ENCODE measurements at regions not wholly inside any gene's neighbourhood (a gene's known extent, or its start where the extent isn't known, plus 50 kb on each side); places are given as distances from the start of the nearest gene placed in this dataset.

GRCh38 chr3:86381247-86381646 lies 609.7 kb downstream of the VGLL3 start:
- no peak overlapping the region for H2BK20ac ChIP-seq (ENCODE audit: low read depth, low read length)
- H2BK5ac ChIP-seq (ENCODE audit: low read depth, low read length, poor library complexity, severe bottlenecking), result no peak overlapping the region
- no peaks in the 10 kb centered on the region for H3K9me3 ChIP-seq (ENCODE audit: control insufficient read depth, insufficient read depth, low read length)
- in situ Hi-C loops (cut with MboI; ENCODE audit: low sequenced_read_pairs) (no loop called here), dilution Hi-C loops (cut with HindIII; ENCODE audit: low sequenced_read_pairs, unreplicated experiment) (no loop called here), intact Hi-C loops (cut with micrococcal nuclease) (no loop called here)
- no peak overlapping the region for H3K56ac ChIP-seq (ENCODE audit: extremely low read depth, insufficient read depth, low read length)
- H4K5ac ChIP-seq (ENCODE audit: low read depth, low read length), result no peak overlapping the region
- DNase-seq (no peak), ATAC-seq (ENCODE audit: low read depth) (no peak)
- no peak overlapping the region for H2AK5ac ChIP-seq (ENCODE audit: low read depth, low read length)
- no peak overlapping the region for H2AK9ac ChIP-seq (replicated peaks; ENCODE audit: low read depth, low read length, poor library complexity)
- POLR2A ChIA-PET (ENCODE audit: unreplicated experiment), result no interaction called here
- TF ChIP-seq CTCF (conservative IDR thresholded peaks at IDR 0.05; ENCODE audit: low read depth, low read length) (no peak), NFE2L2 (IDR thresholded peaks at IDR 0.05; ENCODE audit: low read depth, low read length) (no peak), CEBPB (IDR thresholded peaks at IDR 0.05; ENCODE audit: low read depth, low read length) (no peak), MAFK (IDR thresholded peaks at IDR 0.05; ENCODE audit: low read depth, low read length) (no peak), RCOR1 (IDR thresholded peaks at IDR 0.05; ENCODE audit: insufficient replicate concordance, low read length) (no peak), POLR2A (IDR thresholded peaks at IDR 0.05; ENCODE audit: low read depth, low read length) (no peak), RFX5 (IDR thresholded peaks at IDR 0.05; ENCODE audit: low read depth, low read length) (no peak), FOS (IDR thresholded peaks at IDR 0.05; ENCODE audit: low read depth, low read length) (no peak), CHD1 (IDR thresholded peaks at IDR 0.05; ENCODE audit: low read depth, low read length) (no peak), SMC3 (IDR thresholded peaks at IDR 0.05; ENCODE audit: low read depth, low read length) (no peak), RAD21 (IDR thresholded peaks at IDR 0.05; ENCODE audit: low read length) (no peak), BHLHE40 (IDR thresholded peaks at IDR 0.05; ENCODE audit: low read depth, low read length) (no peak), MAZ (IDR thresholded peaks at IDR 0.05; ENCODE audit: borderline replicate concordance, low read depth, low read length) (no peak), MXI1 (IDR thresholded peaks at IDR 0.05; ENCODE audit: borderline replicate concordance, low read depth, low read length) (no peak)
- TF ChIP-seq, protein P1, sequence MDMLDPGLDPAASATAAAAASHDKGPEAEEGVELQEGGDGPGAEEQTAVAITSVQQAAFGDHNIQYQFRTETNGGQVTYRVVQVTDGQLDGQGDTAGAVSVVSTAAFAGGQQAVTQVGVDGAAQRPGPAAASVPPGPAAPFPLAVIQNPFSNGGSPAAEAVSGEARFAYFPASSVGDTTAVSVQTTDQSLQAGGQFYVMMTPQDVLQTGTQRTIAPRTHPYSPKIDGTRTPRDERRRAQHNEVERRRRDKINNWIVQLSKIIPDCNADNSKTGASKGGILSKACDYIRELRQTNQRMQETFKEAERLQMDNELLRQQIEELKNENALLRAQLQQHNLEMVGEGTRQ (IDR thresholded peaks at IDR 0.05; ENCODE audit: low read depth, low read length), result no peak
- TF ChIP-seq, protein P2, sequence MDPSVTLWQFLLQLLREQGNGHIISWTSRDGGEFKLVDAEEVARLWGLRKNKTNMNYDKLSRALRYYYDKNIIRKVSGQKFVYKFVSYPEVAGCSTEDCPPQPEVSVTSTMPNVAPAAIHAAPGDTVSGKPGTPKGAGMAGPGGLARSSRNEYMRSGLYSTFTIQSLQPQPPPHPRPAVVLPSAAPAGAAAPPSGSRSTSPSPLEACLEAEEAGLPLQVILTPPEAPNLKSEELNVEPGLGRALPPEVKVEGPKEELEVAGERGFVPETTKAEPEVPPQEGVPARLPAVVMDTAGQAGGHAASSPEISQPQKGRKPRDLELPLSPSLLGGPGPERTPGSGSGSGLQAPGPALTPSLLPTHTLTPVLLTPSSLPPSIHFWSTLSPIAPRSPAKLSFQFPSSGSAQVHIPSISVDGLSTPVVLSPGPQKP (IDR thresholded peaks at IDR 0.05; ENCODE audit: borderline replicate concordance, low read depth, low read length), result no peak
- no peak overlapping the region for H3K27ac ChIP-seq (ENCODE audit: insufficient read depth, low read length)
- H3K4me1 ChIP-seq (ENCODE audit: control insufficient read depth, insufficient read depth, low read length), result no peaks in the 10 kb centered on the region
- no peaks in the 10 kb centered on the region for H3K9me1 ChIP-seq (ENCODE audit: insufficient read depth, low read length)
- no peaks in the 10 kb centered on the region for H3K36me3 ChIP-seq (ENCODE audit: control insufficient read depth, insufficient read depth, low read length)
- no peak overlapping the region for H3K23ac ChIP-seq (ENCODE audit: low read depth, low read length)
- no CpG with 5 or more reads among the region's 2 CpGs for WGBS, 2 experiments (ENCODE audit: extremely low coverage in 2 of 2, insufficient read length in 1 of 2)
- H4K20me1 ChIP-seq (ENCODE audit: insufficient read depth, low read length), result no peaks in the 10 kb centered on the region
- H4K91ac ChIP-seq (ENCODE audit: insufficient read depth, low read depth, low read length), result no peak overlapping the region
- no peak overlapping the region for H3K9ac ChIP-seq (ENCODE audit: low read depth, low read length)
- CTCF ChIA-PET, result no interaction called here
- no peak overlapping the region for H2BK15ac ChIP-seq (ENCODE audit: low read depth, low read length)
- H2AFZ ChIP-seq (replicated peaks; ENCODE audit: low read length, poor library complexity), result no peak overlapping the region
- H2BK120ac ChIP-seq (ENCODE audit: low read depth, low read length), result no peak overlapping the region
- no peak overlapping the region for H3K14ac ChIP-seq (replicated peaks; ENCODE audit: low read depth, low read length)
- BruUV-seq (replicated peaks), result no TSS peak
- H3K27me3 ChIP-seq (ENCODE audit: control insufficient read depth, insufficient read depth, low read length), result no peaks in the 10 kb centered on the region
- no peak overlapping the region for H3K4me3 ChIP-seq (ENCODE audit: insufficient read depth, low read depth, low read length)
- no peak overlapping the region for H4K8ac ChIP-seq (ENCODE audit: low read depth in 2 of 2, low read length in 2 of 2)
- H3K79me1 ChIP-seq (ENCODE audit: low read depth in 1 of 2, low read length in 2 of 2), result no peaks in the 10 kb centered on the region
- H3K4me2 ChIP-seq (ENCODE audit: low read depth, low read length), result no peak overlapping the region
- no peak overlapping the region for H3K18ac ChIP-seq (ENCODE audit: low read depth, low read length)
- H3K4ac ChIP-seq (ENCODE audit: low read depth, low read length), result no peak overlapping the region
